ENCODE measurements at regions not wholly inside any gene's neighbourhood (a gene's known extent, or its start where the extent isn't known, plus 50 kb on each side); places are given as distances from the start of the nearest gene placed in this dataset.

DNA sequence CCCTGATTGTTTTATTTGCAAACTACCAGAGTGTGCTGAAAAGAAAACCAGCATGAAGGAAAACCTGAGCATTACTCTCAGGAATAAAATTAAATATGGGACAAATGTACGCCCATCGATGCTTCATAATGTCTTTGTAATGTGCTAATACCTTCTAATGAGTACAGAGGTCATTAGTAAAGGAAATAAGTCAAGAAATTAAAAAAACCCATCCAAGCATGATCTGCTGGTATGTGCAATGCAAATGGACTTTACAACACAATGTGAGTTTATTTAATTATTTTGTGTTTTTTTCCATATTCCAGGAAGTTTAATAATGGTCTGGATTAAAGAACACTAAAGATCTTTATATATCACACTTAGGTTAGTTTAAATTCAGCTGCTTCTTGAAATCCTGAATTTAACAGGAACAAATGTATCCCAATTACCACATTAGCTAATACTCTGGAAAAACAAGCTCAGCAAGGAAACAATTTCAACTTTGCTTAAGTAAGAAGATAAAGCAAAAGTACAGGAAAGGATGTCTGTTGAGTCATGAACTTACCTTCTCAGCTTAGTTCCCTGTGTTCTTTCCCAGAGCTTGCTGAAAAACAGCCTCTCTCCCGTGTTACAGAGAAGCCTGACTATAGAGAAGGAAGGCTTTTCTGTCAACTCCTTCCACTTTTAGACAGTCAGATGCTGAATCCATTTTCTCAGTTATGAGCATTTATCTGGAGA is 179.3 kb upstream of the TMEM260 start:
- TF ChIP-seq, protein P1, sequence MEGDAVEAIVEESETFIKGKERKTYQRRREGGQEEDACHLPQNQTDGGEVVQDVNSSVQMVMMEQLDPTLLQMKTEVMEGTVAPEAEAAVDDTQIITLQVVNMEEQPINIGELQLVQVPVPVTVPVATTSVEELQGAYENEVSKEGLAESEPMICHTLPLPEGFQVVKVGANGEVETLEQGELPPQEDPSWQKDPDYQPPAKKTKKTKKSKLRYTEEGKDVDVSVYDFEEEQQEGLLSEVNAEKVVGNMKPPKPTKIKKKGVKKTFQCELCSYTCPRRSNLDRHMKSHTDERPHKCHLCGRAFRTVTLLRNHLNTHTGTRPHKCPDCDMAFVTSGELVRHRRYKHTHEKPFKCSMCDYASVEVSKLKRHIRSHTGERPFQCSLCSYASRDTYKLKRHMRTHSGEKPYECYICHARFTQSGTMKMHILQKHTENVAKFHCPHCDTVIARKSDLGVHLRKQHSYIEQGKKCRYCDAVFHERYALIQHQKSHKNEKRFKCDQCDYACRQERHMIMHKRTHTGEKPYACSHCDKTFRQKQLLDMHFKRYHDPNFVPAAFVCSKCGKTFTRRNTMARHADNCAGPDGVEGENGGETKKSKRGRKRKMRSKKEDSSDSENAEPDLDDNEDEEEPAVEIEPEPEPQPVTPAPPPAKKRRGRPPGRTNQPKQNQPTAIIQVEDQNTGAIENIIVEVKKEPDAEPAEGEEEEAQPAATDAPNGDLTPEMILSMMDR (conservative IDR thresholded peaks at IDR 0.05), result no peak
- Histone ChIP-seq H3K9ac (ENCODE audit: extremely low read depth, low read length, poor library complexity, severe bottlenecking) (no peak overlapping the region), H3K27ac (ENCODE audit: low read depth, low read length) (no peak overlapping the region), H3K27me3 (ENCODE audit: control insufficient read depth, insufficient read depth, low read length, poor library complexity, severe bottlenecking) (no peaks in the 10 kb centered on the region), H3K9me3 (ENCODE audit: control insufficient read depth, low read length) (no peaks in the 10 kb centered on the region), H3K4me1 (ENCODE audit: control insufficient read depth, insufficient read depth, low read length) (no peaks in the 10 kb centered on the region), H3K36me3 (ENCODE audit: control insufficient read depth, insufficient read depth, low read length) (no peaks in the 10 kb centered on the region), H3K4me3 (ENCODE audit: low read length) (no peak overlapping the region)
- no peak for DNase-seq
- H3K4me3 Mint-ChIP-seq, result no peak overlapping the region
- no peaks in the 10 kb centered on the region for H3K9me3 Mint-ChIP-seq
- no peaks in the 10 kb centered on the region for H3K36me3 Mint-ChIP-seq (ENCODE audit: low read depth)
- 83 to 99% methylated on average over 2 to 3 of the region's 3 CpGs for WGBS, 2 experiments (ENCODE audit: insufficient coverage in 1 of 2, insufficient read length in 1 of 2)
- no peaks in the 10 kb centered on the region for H3K4me1 Mint-ChIP-seq
- H3K27me3 Mint-ChIP-seq (ENCODE audit: insufficient read depth), result no peaks in the 10 kb centered on the region
- H3K27ac Mint-ChIP-seq, result no peak overlapping the region

DNA sequence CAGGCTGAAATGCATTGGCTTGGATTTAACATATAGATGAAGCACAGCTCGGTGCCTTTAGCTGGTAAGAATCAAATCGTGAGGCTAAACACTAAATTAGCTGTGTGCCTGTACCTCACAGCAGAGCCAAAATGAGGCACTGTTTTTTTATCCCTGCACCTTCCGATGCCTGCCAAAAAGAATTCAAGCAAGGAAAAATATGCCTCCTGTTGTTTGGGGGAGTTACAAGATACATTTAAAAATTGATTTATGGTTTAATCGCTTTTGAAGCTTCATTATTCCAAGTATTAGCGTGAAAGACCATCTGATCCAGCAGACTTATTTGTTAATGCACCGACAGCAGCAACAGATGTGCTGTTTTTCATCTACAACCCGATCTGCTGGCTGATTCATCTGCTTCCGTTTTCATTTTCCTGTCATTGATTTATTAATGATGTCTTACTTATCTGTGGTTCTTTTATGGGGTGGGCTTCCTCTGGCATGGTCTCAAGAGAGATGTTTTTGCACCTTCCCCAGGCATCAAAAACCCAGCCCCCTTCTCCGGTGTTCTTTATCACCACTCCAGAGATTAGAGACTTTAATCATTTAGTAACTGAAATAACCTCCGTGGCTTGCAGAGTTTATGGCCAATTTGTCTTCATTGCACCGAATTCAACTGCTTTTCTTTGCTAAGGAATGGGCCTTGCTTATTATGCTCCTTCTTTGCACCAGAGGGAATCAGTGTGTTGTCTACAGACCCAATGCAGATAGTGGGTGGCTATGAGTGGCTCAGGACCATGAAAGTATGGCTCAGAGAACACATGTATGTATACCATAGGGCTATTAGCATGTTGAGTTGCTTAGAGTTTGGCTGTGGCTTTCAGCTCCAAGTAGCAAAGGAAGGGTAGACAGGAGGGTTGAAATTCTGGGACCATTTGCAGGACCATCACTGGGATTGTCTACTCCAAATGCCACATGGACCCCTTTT is 166.8 kb upstream of the TMEM260 start:
- Histone ChIP-seq H3K9me3 (ENCODE audit: control insufficient read depth, low read length) (peaks cover 4% of the 10 kb centered on the region), H3K4me3 (ENCODE audit: low read length) (no peak overlapping the region), H3K36me3 (ENCODE audit: control insufficient read depth, insufficient read depth, low read length) (no peaks in the 10 kb centered on the region), H3K9ac (ENCODE audit: extremely low read depth, low read length, poor library complexity, severe bottlenecking) (no peak overlapping the region), H3K4me1 (ENCODE audit: control insufficient read depth, insufficient read depth, low read length) (peaks cover 2% of the 10 kb centered on the region), H3K27ac (ENCODE audit: low read depth, low read length) (no peak overlapping the region), H3K27me3 (ENCODE audit: control insufficient read depth, insufficient read depth, low read length, poor library complexity, severe bottlenecking) (no peaks in the 10 kb centered on the region)
- no peak overlapping the region for H3K27ac Mint-ChIP-seq
- no peaks in the 10 kb centered on the region for H3K27me3 Mint-ChIP-seq (ENCODE audit: insufficient read depth)
- no peak for DNase-seq
- no peaks in the 10 kb centered on the region for H3K36me3 Mint-ChIP-seq (ENCODE audit: low read depth)
- TF ChIP-seq, protein P1 (conservative IDR thresholded peaks at IDR 0.05), result no peak
- H3K4me3 Mint-ChIP-seq, result no peak overlapping the region
- WGBS, 2 experiments (ENCODE audit: insufficient coverage in 1 of 2, insufficient read length in 1 of 2), result 92 to 95% methylated on average over 9 to 11 of the region's 11 CpGs
- peaks cover 2% of the 10 kb centered on the region for H3K9me3 Mint-ChIP-seq
- peaks cover 7% of the 10 kb centered on the region for H3K4me1 Mint-ChIP-seq

DNA sequence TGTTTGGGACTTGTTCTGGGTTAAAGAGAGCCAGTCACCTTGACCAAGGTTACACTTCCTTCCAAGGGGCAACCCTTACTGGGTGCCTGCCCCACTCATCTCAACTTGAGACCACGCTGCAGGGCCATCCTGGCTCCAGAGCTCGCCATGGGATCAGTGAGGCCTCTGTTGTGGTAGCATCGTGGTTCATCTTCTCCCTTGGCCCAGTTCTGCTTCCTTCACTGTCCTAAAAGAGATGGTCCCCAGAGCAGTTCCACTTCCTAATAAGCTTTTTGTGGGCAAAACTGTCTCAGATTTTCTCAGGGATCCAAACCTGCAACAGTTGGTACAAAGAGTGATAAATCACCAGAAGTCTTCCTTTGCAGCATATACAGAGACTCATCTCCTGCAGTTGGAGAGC is 165.9 kb upstream of the TMEM260 start:
- Histone ChIP-seq H3K9me3 (ENCODE audit: control insufficient read depth, low read length) (peaks cover 4% of the 10 kb centered on the region), H3K9ac (ENCODE audit: extremely low read depth, low read length, poor library complexity, severe bottlenecking) (no peak overlapping the region), H3K27me3 (ENCODE audit: control insufficient read depth, insufficient read depth, low read length, poor library complexity, severe bottlenecking) (no peaks in the 10 kb centered on the region), H3K4me1 (ENCODE audit: control insufficient read depth, insufficient read depth, low read length) (peaks cover 2% of the 10 kb centered on the region), H3K4me3 (ENCODE audit: low read length) (no peak overlapping the region), H3K36me3 (ENCODE audit: control insufficient read depth, insufficient read depth, low read length) (no peaks in the 10 kb centered on the region), H3K27ac (ENCODE audit: low read depth, low read length) (no peak overlapping the region)
- DNase-seq, result no peak
- WGBS, 2 experiments (ENCODE audit: insufficient coverage in 1 of 2, insufficient read length in 1 of 2), result 95 to 100% methylated on average over 2 to 3 of the region's 3 CpGs
- Mint-ChIP-seq H3K27ac (no peak overlapping the region), H3K9me3 (peaks cover 2% of the 10 kb centered on the region), H3K27me3 (ENCODE audit: insufficient read depth) (no peaks in the 10 kb centered on the region), H3K36me3 (ENCODE audit: low read depth) (no peaks in the 10 kb centered on the region), H3K4me1 (peaks cover 7% of the 10 kb centered on the region), H3K4me3 (no peak overlapping the region)
- TF ChIP-seq, protein P1 (conservative IDR thresholded peaks at IDR 0.05), result no peak

Data from endodermal cell (in vitro differentiated cells).